OCI-LY3 (cell line): ENCODE measurements at regions not wholly inside any gene's neighbourhood (a gene's known extent, or its start where the extent isn't known, plus 50 kb on each side); places are given as distances from the start of the nearest gene placed in this dataset.

Experiments
- H2AFZ ChIP-seq: fragments of 200-600, 300-600 bp; shearing (Covaris generic); 2 replicates; pipeline ENCODE4 v1.6.0; 2014; ENCODE audit warnings: antibody characterized with exemption, low read depth, low read length
- H3K27ac ChIP-seq: fragments of 200-600, 300-600 bp; sonication (generic); 2 replicates; pipeline ENCODE4 v1.5.1; 2014; ENCODE audit warnings: mild to moderate bottlenecking, low read length, moderate library complexity, mixed read lengths
- H3K27me3 ChIP-seq: fragments of 200-600, 300-600 bp; sonication (generic); 2 replicates; pipeline ENCODE4 v1.6.1; 2014; ENCODE audit warnings: low read depth, low read length, mixed read lengths
- H3K36me3 ChIP-seq: fragments of 200-600, 300-600 bp; sonication (generic); replicated peaks from 2 replicates; pipeline ENCODE3; 2014; ENCODE audit warnings: low read depth, low read length, mixed read lengths
- H3K4me1 ChIP-seq: fragments of 300-600, 200-600 bp; sonication (generic); 2 replicates; pipeline ENCODE4 v1.6.1; 2014; ENCODE audit warnings: low read length, mixed read lengths
- H3K4me2 ChIP-seq: fragments of 200-600, 300-600 bp; sonication (generic); 2 replicates; pipeline ENCODE4 v1.6.1; 2014; ENCODE audit warnings: low read length, mixed read lengths
- H3K4me3 ChIP-seq: fragments of 300-600, 200-600 bp; sonication (generic); 2 replicates; pipeline ENCODE4 v1.5.1; 2014; ENCODE audit warnings: antibody characterized with exemption, mild to moderate bottlenecking, low read length, moderate library complexity
- H3K79me2 ChIP-seq: fragments of 300-600, 200-600 bp; shearing (Covaris generic); 2 replicates; pipeline ENCODE4 v1.6.1; 2014; ENCODE audit warnings: mild to moderate bottlenecking, low read length, mixed read lengths
- H3K9ac ChIP-seq: fragments of 300-600, 200-600 bp; shearing (Covaris generic); 2 replicates; pipeline ENCODE4 v1.6.0; 2014; ENCODE audit warnings: mild to moderate bottlenecking, low read length, moderate library complexity
- H3K9me3 ChIP-seq: fragments of 200-600, 300-600 bp; shearing (Covaris generic); 2 replicates; pipeline ENCODE4 v1.6.1; 2014; ENCODE audit warnings: low read length, mixed read lengths; ENCODE audit not compliant: insufficient read depth
- H4K20me1 ChIP-seq: fragments of 200-600, 300-600 bp; sonication (generic); 2 replicates; pipeline ENCODE4 v1.6.1; 2016; ENCODE audit warnings: low read length, mixed read lengths; ENCODE audit not compliant: insufficient read depth
- EZH2phosphoT487 ChIP-seq: fragments of 200-600 bp; shearing (Covaris generic); IDR thresholded peaks from 2 replicates; pipeline ENCODE4 v1.6.1; 2018; ENCODE audit warnings: antibody characterized with exemption, mixed run types, low read depth
- TF ChIP-seq, protein P1 (sequence below): fragments of 200-600, 300-600 bp; sonication (generic); IDR thresholded peaks from 2 replicates; pipeline ENCODE4 v1.5.1; 2014; ENCODE audit warnings: antibody characterized with exemption, low read length, low read depth

DNA sequence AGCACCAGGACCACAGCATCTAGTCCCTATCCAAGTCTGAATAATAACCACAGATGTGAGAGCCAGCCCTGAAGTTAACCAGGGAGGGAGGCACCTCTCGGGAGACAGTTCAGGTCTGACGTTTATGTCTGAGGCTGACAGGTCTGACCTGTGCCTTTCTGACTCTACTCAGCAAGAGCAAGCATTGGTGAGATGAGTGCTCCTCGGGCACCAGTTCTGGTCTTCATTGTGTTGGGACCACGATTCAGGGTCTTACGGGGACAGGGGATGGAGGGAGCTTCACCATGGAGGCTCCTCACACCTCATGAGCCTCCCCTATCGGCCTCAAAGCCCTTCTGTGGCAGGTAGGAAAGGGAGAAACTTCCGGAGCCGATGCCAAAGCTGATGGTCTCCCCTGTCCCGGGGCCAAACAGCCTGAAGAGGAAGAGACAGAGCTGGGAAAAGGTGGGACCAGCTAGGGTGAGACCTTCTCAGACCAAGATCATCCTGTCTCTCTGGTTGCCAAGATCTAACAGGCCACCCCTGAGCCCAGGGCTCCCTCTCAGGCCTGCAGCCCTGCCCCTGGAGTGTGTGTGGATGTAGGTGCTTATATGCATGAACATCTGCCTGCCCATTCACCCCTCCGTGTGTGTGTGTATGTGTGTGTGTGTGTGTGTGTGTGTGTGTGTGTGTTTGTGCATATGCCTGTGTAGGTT lies 170.5 kb downstream of the VEGFA start:
- Histone ChIP-seq H3K4me2 (no peak overlapping the region), H4K20me1 (no peaks in the 10 kb centered on the region), H3K27ac (no peak overlapping the region), H3K4me3 (no peak overlapping the region), H2AFZ (no peak overlapping the region), H3K9ac (no peak overlapping the region), H3K9me3 (peaks cover 8% of the 10 kb centered on the region), H3K36me3 (peaks cover 8% of the 10 kb centered on the region), H3K79me2 (no peaks in the 10 kb centered on the region), H3K4me1 (no peaks in the 10 kb centered on the region), H3K27me3 (no peaks in the 10 kb centered on the region)
- TF ChIP-seq, protein P1, sequence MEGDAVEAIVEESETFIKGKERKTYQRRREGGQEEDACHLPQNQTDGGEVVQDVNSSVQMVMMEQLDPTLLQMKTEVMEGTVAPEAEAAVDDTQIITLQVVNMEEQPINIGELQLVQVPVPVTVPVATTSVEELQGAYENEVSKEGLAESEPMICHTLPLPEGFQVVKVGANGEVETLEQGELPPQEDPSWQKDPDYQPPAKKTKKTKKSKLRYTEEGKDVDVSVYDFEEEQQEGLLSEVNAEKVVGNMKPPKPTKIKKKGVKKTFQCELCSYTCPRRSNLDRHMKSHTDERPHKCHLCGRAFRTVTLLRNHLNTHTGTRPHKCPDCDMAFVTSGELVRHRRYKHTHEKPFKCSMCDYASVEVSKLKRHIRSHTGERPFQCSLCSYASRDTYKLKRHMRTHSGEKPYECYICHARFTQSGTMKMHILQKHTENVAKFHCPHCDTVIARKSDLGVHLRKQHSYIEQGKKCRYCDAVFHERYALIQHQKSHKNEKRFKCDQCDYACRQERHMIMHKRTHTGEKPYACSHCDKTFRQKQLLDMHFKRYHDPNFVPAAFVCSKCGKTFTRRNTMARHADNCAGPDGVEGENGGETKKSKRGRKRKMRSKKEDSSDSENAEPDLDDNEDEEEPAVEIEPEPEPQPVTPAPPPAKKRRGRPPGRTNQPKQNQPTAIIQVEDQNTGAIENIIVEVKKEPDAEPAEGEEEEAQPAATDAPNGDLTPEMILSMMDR, result no peak
- no peak for TF ChIP-seq EZH2phosphoT487

DNA sequence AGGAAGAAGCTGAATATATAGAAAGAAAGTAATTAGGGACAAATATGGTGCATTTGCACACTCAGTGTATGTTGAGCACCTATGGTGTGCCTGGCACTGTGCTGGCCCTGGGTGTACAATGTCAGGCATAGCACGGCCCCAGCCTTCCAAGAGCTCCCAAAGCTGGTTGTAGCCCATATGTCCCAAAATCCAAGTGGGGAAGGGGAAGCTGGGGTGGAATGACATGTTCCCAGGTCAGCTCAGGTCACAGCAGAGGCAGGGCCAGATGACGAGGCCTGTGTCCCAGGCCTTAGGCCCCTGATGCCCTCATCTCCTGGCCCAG lies 170.0 kb downstream of the VEGFA start:
- Histone ChIP-seq H2AFZ (no peak overlapping the region), H3K4me3 (no peak overlapping the region), H3K36me3 (peaks cover 3% of the 10 kb centered on the region), H3K4me1 (no peaks in the 10 kb centered on the region), H3K27ac (no peak overlapping the region), H3K4me2 (no peak overlapping the region), H3K79me2 (no peaks in the 10 kb centered on the region), H3K9ac (no peak overlapping the region), H3K27me3 (no peaks in the 10 kb centered on the region), H4K20me1 (no peaks in the 10 kb centered on the region), H3K9me3 (peaks cover 3% of the 10 kb centered on the region)
- no peak for TF ChIP-seq EZH2phosphoT487
- TF ChIP-seq, protein P1, result no peak

DNA sequence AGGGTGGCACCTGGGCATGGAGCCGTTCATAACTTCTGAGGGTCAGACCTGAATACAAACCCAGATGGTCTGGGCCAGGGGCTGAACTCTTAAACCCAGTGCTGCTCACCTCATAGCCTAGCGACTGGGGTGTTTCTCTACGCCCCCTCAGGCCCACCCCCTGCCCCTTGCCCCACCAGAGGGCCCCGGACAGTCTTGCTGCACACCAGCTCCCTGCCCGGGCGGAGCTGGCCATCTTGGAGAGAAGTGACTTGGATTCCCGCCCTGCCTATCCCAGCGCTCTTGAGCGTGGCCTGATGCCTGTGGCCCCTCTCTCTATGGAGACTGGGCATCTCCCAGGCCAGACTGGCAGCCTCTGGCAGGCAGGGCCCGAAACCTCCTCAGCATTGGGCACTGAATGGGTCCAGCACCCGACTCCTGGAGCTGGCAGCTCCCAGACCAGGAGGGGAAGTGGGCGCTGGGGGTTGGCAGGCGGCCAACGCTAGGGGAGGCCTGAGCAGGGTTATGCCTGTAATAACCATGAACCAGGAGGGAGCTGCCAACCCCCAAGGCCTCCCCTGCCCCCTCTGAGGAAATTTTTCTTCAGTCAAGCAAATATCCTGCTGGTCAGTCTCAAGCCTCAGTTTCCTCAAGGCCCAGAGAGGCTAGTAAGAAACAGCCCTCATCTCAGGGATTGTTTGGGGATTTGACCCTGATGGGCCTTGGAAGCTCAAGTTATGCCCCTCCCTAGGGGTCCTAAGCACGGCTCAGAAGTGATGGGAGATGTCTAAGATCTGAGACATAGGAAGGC lies 169.5 kb downstream of the VEGFA start:
- H2AFZ ChIP-seq, result no peak overlapping the region
- no peaks in the 10 kb centered on the region for H3K79me2 ChIP-seq
- H3K27me3 ChIP-seq, result no peaks in the 10 kb centered on the region
- H3K36me3 ChIP-seq, result no peaks in the 10 kb centered on the region
- TF ChIP-seq, protein P1, result no peak
- TF ChIP-seq EZH2phosphoT487, result no peak
- no peaks in the 10 kb centered on the region for H4K20me1 ChIP-seq
- no peak overlapping the region for H3K4me2 ChIP-seq
- no peak overlapping the region for H3K27ac ChIP-seq
- no peaks in the 10 kb centered on the region for H3K9me3 ChIP-seq
- no peak overlapping the region for H3K4me3 ChIP-seq
- H3K9ac ChIP-seq, result no peak overlapping the region
- no peaks in the 10 kb centered on the region for H3K4me1 ChIP-seq

DNA sequence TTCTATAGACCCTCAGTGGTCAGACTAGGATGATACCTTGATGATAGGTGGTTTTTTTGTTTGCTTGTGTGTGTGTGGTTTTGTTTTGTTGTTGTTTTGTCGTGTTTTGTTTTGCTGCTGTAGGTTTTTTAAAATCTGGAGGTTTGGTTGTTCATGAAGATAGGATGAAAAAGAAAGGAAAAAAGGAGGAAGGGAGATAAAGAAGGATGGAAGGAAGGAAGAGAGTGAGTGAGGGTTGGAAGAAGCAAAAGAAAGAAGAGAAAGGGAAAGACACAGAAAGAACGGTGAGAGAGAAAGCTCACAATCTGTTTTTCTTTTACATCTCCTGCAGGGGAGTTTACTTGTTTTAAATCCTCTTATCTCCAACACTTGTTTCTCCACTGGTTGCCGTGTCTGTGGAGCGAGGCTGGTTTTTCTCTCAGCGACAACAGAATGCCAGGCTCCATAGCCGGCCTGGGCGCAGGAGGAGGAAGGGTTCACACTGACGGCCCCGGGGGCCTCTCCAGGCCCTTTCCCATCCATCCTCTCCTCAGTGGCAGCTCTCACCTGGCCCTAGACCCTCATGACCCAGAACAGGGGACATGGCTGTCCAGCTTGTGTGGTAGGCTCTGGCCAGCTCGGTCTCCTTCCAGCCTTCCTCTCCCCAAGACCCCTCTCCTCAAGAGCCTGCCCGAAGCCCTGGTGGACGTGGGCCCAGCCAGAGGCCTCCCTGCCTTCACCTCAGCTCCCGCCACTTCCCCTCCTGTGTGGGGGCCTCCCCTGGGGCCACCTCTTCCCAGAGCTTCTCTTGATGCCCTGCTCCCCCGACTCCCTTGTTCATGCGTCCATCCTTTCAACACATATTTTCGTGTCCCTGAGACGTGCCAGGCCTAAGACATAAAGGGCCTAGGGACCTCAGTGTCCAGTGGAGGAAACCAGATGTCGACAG lies 168.4 kb downstream of the VEGFA start:
- no peaks in the 10 kb centered on the region for H3K27me3 ChIP-seq
- TF ChIP-seq, protein P1, result no peak
- no peak for TF ChIP-seq EZH2phosphoT487
- no peaks in the 10 kb centered on the region for H3K79me2 ChIP-seq
- no peak overlapping the region for H3K27ac ChIP-seq
- no peaks in the 10 kb centered on the region for H3K9me3 ChIP-seq
- H3K4me2 ChIP-seq, result no peak overlapping the region
- no peaks in the 10 kb centered on the region for H3K4me1 ChIP-seq
- H3K9ac ChIP-seq, result no peak overlapping the region
- no peak overlapping the region for H2AFZ ChIP-seq
- H3K36me3 ChIP-seq, result no peaks in the 10 kb centered on the region
- no peaks in the 10 kb centered on the region for H4K20me1 ChIP-seq
- H3K4me3 ChIP-seq, result no peak overlapping the region
